GM18868 (cell line): ENCODE measurements at regions not wholly inside any gene's neighbourhood (a gene's known extent, or its start where the extent isn't known, plus 50 kb on each side); places are given as distances from the start of the nearest gene placed in this dataset.

Source experiments
- ATAC-seq: cut with Tn5 transposase; IDR thresholded peaks from one replicate; pipeline ENCODE4 v1.9.1; 2021; ENCODE audit warnings: mild to moderate bottlenecking, moderate library complexity; ENCODE audit not compliant: unreplicated experiment

- no peak for ATAC-seq
Observed at GRCh38 chr22:49215840-49216239, 611.8 kb downstream of the BRD1 start.

GRCh38 chr22:49214976-49215375 is 612.7 kb downstream of the BRD1 start:
- ATAC-seq, result no peak

- ATAC-seq, result no peak
Observed at GRCh38 chr22:49213731-49214352, 613.8 kb downstream of the BRD1 start.

GRCh38 chr22:49212466-49212865 is 615.2 kb downstream of the BRD1 start:
- ATAC-seq, result no peak

- no peak for ATAC-seq
Observed at GRCh38 chr22:49212002-49212401, 615.7 kb downstream of the BRD1 start.

GRCh38 chr22:49211176-49211575 is 616.5 kb downstream of the BRD1 start:
- ATAC-seq, result no peak

GRCh38 chr22:49210606-49211005 is 617.1 kb downstream of the BRD1 start:
- ATAC-seq, result no peak

GRCh38 chr22:49209452-49210195 is 618.0 kb downstream of the BRD1 start:
- no peak for ATAC-seq

- no peak for ATAC-seq
Observed at GRCh38 chr22:49208768-49209252, 618.9 kb downstream of the BRD1 start.

- ATAC-seq, result no peak
Observed at GRCh38 chr22:49208004-49208402, 619.7 kb downstream of the BRD1 start.

- no peak for ATAC-seq
Observed at GRCh38 chr22:49207008-49208003, 620.4 kb downstream of the BRD1 start.

- no peak for ATAC-seq
Observed at GRCh38 chr22:49206281-49206680, 621.4 kb downstream of the BRD1 start.

- ATAC-seq, result no peak
Observed at GRCh38 chr22:49205483-49205800, 622.2 kb downstream of the BRD1 start.

- no peak for ATAC-seq
Observed at GRCh38 chr22:49204599-49205482, 622.8 kb downstream of the BRD1 start.

- no peak for ATAC-seq
Observed at GRCh38 chr22:49203859-49204598, 623.6 kb downstream of the BRD1 start.

- ATAC-seq, result no peak
Observed at GRCh38 chr22:49203091-49203858, 624.4 kb downstream of the BRD1 start.

GRCh38 chr22:49202226-49202625 is 625.4 kb downstream of the BRD1 start:
- no peak for ATAC-seq

- ATAC-seq, result no peak
Observed at GRCh38 chr22:49201046-49201970, 626.4 kb downstream of the BRD1 start.
